ENCODE measurements at regions not wholly inside any gene's neighbourhood (a gene's known extent, or its start where the extent isn't known, plus 50 kb on each side); places are given as distances from the start of the nearest gene placed in this dataset.

DNA sequence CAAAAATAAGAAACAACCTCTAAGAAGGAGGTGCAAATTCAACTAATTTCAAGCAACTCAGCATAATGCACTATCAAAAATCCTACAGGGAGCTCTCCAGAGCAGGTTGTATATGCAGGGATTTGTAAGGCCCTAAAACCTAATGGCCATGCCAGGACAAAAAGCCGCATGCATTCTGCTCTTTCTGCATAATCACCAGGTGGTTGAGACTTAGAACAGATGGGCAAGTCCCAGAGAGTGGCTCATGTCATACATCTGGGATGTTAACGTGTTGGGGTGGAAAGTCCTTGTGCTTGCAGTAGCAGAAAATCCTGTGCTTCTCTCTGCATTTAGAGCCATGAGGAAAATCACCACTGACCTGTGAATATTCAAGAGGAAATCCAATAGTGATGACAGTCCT, 1002.9 kb downstream of the AGBL1 start:
- no peaks in the 10 kb centered on the region for H3K79me2 ChIP-seq (ENCODE audit: control insufficient read depth, insufficient read depth, low read length)
- no peak for DNase-seq (ENCODE audit: low read depth in 2 of 2)
- no peak overlapping the region for H3K27ac ChIP-seq (ENCODE audit: insufficient read depth, low read length)
- no peaks in the 10 kb centered on the region for H4K20me1 ChIP-seq (ENCODE audit: control insufficient read depth, extremely low read depth, insufficient read depth, low read length)
- H3K4me3 ChIP-seq (replicated peaks in 1 of 4; ENCODE audit: control extremely low read depth in 1 of 4, insufficient read depth in 1 of 4, low read depth in 3 of 4, low read length in 4 of 4): no peak overlapping the region
- no peak overlapping the region for H2AFZ ChIP-seq (ENCODE audit: low read length)
- H3K4me1 ChIP-seq (ENCODE audit: control insufficient read depth, extremely low read depth, insufficient read depth, low read length): no peaks in the 10 kb centered on the region
- no peak overlapping the region for H3K4me2 ChIP-seq (ENCODE audit: extremely low read depth, insufficient read depth, low read length)
- no peaks in the 10 kb centered on the region for H3K36me3 ChIP-seq (ENCODE audit: control insufficient read depth, insufficient read depth, low read length)
- H3K9ac ChIP-seq (ENCODE audit: insufficient read depth, low read length): no peak overlapping the region
- no peaks in the 10 kb centered on the region for H3K27me3 ChIP-seq (ENCODE audit: control insufficient read depth, insufficient read depth, low read length)
- no peak for TF ChIP-seq EZH2 (IDR thresholded peaks at IDR 0.05; ENCODE audit: low read length, missing control alignments)
- TF ChIP-seq, protein P1, sequence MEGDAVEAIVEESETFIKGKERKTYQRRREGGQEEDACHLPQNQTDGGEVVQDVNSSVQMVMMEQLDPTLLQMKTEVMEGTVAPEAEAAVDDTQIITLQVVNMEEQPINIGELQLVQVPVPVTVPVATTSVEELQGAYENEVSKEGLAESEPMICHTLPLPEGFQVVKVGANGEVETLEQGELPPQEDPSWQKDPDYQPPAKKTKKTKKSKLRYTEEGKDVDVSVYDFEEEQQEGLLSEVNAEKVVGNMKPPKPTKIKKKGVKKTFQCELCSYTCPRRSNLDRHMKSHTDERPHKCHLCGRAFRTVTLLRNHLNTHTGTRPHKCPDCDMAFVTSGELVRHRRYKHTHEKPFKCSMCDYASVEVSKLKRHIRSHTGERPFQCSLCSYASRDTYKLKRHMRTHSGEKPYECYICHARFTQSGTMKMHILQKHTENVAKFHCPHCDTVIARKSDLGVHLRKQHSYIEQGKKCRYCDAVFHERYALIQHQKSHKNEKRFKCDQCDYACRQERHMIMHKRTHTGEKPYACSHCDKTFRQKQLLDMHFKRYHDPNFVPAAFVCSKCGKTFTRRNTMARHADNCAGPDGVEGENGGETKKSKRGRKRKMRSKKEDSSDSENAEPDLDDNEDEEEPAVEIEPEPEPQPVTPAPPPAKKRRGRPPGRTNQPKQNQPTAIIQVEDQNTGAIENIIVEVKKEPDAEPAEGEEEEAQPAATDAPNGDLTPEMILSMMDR (conservative IDR thresholded peaks at IDR 0.05 in 1 of 2, IDR thresholded peaks at IDR 0.05 in 1 of 2; ENCODE audit: low read depth in 1 of 2, low read length in 2 of 2): no peak
- H3K9me3 ChIP-seq (ENCODE audit: control insufficient read depth, insufficient read depth, low read depth, low read length): no peaks in the 10 kb centered on the region

DNA sequence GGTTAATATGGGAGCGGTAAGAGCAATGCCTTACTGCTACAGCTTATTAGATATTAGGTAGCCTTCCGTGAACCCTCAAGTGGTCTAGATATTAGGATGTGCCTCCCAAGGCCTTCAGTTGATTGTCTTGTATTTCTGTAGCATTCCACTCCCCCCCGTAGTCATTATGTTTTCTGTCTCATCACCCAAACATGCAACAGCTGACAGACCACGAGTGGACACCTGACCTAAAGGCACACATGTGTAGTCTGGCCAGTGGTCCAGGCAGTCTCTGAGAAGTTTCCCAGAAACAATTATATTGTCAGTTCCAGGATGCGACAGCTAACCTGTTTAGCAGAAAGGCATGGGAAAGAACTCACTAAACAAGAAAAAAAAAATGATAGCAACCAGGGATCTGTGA, 1000.9 kb downstream of the AGBL1 start:
- H3K4me2 ChIP-seq (ENCODE audit: extremely low read depth, insufficient read depth, low read length): no peak overlapping the region
- no peaks in the 10 kb centered on the region for H4K20me1 ChIP-seq (ENCODE audit: control insufficient read depth, extremely low read depth, insufficient read depth, low read length)
- no peak overlapping the region for H3K4me3 ChIP-seq (replicated peaks in 1 of 4; ENCODE audit: control extremely low read depth in 1 of 4, insufficient read depth in 1 of 4, low read depth in 3 of 4, low read length in 4 of 4)
- H2AFZ ChIP-seq (ENCODE audit: low read length): no peak overlapping the region
- H3K79me2 ChIP-seq (ENCODE audit: control insufficient read depth, insufficient read depth, low read length): no peaks in the 10 kb centered on the region
- no peaks in the 10 kb centered on the region for H3K36me3 ChIP-seq (ENCODE audit: control insufficient read depth, insufficient read depth, low read length)
- peak in 1 of 2 donors; percentile 26 for DNase-seq (ENCODE audit: low read depth in 2 of 2)
- TF ChIP-seq EZH2 (IDR thresholded peaks at IDR 0.05; ENCODE audit: low read length, missing control alignments): no peak
- TF ChIP-seq, protein P1 (conservative IDR thresholded peaks at IDR 0.05 in 1 of 2, IDR thresholded peaks at IDR 0.05 in 1 of 2; ENCODE audit: low read depth in 1 of 2, low read length in 2 of 2): no peak
- H3K27me3 ChIP-seq (ENCODE audit: control insufficient read depth, insufficient read depth, low read length): no peaks in the 10 kb centered on the region
- H3K9ac ChIP-seq (ENCODE audit: insufficient read depth, low read length): no peak overlapping the region
- no peak overlapping the region for H3K27ac ChIP-seq (ENCODE audit: insufficient read depth, low read length)
- no peaks in the 10 kb centered on the region for H3K4me1 ChIP-seq (ENCODE audit: control insufficient read depth, extremely low read depth, insufficient read depth, low read length)
- no peaks in the 10 kb centered on the region for H3K9me3 ChIP-seq (ENCODE audit: control insufficient read depth, insufficient read depth, low read depth, low read length)
